Posterior vena cava (tissue), 2 donors: ENCODE measurements at regions not wholly inside any gene's neighbourhood (a gene's known extent, or its start where the extent isn't known, plus 50 kb on each side); places are given as distances from the start of the nearest gene placed in this dataset.

ENCODE experiments used
- DNase-seq: peaks from one replicate; pipeline ENCODE4 v3.0.0-alpha.2; 2020; ENCODE audit warnings: low spot score
- intact Hi-C, 2 donors: fragments of 100-400 bp; cut with DNase I; formaldehyde crosslinking; loops; one replicate each; pipeline versions ENCODE4 v1.14.1 to v1.14.2; 2022 to 2023
- donor health status: DM: yes; HTN: yes; CAD: no.
- donor health status: DM: yes; HTN: yes; CAD: no.

DNA sequence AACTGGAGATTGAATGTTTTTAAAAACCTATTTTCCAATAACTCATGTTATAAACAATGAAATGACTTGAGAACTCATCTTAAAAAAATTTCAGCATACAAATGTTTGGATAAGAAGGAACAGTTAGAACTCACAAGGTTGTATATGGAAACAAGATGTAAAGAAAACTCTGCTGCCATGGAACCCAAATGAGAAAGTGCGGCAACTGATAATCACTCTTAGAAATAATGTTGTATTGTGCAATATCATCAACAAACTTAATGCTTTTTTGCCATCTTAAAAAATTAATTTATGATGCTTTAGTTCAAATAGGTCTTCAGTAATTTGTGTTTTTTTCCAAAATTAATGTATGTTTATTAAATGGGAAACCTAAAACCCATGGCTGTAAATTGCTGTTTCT, 461.1 kb upstream of the NCAM2 start:
- intact Hi-C loops: no loop called here
- no peak for DNase-seq

GRCh38 chr21:20538039-20538658, 460.1 kb upstream of the NCAM2 start:
- DNase-seq: no peak
- intact Hi-C loops: no loop called here

DNA sequence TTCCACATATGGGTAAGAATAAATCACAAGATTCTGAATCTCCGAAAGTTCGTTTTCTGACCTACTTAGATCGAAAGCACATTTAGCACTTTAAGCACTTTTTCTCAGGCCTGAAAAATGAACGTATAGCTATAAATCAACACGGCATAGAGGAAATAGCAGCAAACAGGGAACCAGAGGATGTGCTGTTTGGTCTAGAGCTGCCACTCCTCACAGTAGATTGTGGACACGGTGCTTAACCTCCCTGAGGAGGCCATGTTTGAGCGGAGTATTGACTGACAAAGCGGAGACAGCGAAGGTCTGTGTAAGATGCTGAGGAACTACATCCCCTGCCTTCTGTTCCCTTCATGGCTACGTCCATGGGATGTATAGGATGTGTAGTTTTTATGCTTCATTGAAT, 452.8 kb upstream of the NCAM2 start:
- no peak for DNase-seq
- intact Hi-C loops: no loop called here

DNA sequence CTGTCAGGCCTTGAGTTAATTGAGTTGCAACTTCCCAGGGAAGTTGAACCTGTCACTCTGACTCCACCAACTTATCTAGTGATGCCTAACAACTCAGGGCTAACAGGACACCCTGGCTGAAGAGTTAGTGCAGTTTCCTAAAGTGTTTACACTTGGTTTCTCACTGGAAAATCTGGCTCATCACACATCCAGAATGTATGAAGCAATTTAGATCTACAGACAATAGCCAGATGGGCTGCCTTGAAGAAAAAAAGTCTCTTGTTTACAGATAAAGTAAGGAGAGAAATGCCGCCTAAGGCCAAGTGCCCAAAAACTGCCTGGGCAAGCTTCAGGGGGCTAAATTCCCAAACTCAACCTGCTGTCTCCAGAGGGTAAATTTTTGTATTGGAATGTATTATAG, 446.3 kb upstream of the NCAM2 start:
- DNase-seq: no peak
- intact Hi-C loops: no loop called here

GRCh38 chr21:20554785-20555184, 443.4 kb upstream of the NCAM2 start:
- intact Hi-C loops: no loop called here
- DNase-seq: no peak

GRCh38 chr21:20570824-20571232, 427.4 kb upstream of the NCAM2 start:
- intact Hi-C loops: no loop called here
- no peak for DNase-seq

DNA sequence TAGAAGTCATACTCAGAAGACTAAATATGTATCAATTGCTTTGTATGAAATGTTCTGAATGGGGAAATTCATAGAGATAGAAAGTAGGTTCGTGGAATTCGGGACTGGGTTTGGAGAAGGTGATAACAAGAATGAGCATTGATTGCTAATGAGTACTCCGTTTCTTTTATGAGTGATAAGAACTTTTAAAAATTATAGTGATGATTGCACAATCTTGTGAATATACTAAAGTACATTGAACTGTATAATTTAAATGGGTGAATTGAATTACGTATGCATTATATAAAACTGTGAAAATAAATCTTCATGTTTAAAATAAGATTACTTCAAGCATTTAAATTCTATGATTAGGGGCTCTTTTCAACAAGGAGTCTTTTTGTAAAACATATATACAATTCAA, 425.6 kb upstream of the NCAM2 start:
- intact Hi-C loops: no loop called here

GRCh38 chr21:20581361-20581760, 416.8 kb upstream of the NCAM2 start:
- intact Hi-C loops: no loop called here
- DNase-seq: no peak

More for the DNA sequence above, 425.6 kb upstream of the NCAM2 start:
- DNase-seq: no peak

DNA sequence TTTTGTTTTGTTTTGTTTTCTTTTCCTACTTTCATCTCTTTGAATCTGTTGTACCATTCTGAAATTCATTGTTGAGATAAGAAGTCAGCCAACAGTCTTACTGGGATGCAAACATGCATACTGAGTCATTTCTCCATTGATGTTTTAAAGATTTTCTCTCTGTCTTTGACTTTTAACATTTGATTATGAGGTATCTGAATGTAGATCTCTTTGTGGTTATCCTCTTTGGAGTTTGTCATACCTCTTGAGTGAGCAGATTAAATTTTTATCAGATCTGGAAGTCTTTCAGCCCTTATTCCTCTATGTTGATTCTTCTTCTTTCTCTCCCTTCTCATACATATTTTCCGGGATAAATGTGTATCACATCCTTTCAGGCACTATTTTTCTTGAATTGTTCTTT, 406.9 kb upstream of the NCAM2 start:
- DNase-seq: no peak
- intact Hi-C loops: no loop called here

- intact Hi-C loops: no loop called here
- no peak for DNase-seq
Observed at GRCh38 chr21:20592463-20592862, 405.7 kb upstream of the NCAM2 start.

DNA sequence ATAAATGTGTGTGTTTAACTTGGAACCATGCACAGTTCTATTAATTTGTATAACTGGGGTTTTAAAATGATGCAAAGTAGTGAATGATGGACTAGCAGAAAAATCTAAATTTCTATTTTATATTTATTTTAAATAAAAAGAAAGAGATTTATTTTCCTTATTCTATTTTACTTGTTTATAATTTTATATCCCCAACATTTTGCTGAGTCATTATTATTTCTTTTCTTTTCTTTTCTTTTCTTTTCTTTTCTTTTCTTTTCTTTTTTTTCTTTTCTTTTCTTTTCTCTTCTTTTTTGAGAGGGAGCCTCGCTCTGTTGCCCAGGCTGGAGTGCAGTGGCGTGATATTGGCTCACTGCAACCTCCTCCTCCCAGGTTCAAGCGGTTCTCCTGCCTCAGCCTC, 395.0 kb upstream of the NCAM2 start:
- DNase-seq: no peak
- intact Hi-C loops: no loop called here

- DNase-seq: no peak
- intact Hi-C loops: no loop called here
Observed at GRCh38 chr21:20611008-20611407, 387.2 kb upstream of the NCAM2 start.

- intact Hi-C loops: no loop called here
- no peak for DNase-seq
Observed at GRCh38 chr21:20613654-20614053, 384.6 kb upstream of the NCAM2 start.

DNA sequence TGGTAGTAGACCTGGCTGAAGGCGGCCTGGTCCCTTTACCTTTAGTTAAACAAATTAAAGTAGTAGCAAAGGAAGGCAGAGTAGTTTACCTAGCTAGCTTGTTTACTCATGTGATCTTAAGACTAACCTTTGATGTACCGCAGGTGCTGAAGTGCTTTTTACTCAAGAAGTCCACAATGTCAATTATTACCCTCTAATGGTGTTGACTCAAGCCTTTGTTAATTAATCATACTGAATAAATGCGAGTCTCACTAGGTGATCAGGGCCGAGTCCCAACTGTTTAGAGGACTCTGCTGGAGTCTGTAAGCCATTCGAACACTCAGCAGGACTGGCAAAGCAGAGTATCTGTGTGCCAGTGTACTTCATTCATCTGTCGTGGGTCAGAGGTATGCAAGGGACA, 381.1 kb upstream of the NCAM2 start:
- intact Hi-C loops: no loop called here
- no peak for DNase-seq

DNA sequence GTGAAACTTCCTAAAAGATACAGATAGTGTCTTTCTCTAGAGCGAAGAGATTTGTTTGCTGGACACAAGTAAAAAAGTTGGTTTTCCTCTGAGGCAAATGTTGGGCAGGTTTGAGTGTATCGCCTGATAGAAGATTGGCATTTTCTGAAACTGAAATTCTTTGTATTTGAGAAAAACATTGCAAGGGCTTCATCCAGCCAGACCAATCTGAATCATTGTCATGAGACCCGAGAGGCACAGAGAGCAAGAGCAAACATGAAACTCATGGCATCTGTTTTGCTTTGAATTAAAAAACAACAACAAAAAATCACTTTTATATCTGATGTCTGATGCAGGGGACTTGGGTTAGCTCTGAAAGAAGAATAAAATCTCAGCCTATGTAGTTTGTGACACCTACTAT, 379.3 kb upstream of the NCAM2 start:
- DNase-seq: no peak
- intact Hi-C loops: no loop called here

- intact Hi-C loops: no loop called here
- no peak for DNase-seq
Observed at GRCh38 chr21:20627594-20627993, 370.6 kb upstream of the NCAM2 start.

DNA sequence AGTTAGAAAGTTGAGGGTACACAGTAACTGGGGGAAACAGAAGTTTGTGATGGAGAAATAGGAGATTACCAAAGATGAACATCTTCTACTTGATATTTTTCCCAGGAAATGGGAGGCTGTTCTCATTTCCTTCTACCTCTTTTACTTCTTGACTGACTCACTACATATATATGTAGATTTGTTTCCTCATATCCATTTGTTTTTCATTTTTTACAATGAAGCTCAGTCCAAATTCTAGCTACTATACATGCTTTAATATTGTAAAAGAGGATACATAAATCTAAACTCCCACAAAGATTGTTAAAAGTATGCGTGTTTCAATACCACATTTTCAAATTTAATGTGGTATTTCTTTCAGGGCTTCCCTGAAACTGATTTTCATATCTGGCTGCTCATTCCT, 366.6 kb upstream of the NCAM2 start:
- intact Hi-C loops: loop anchor here in 1 of 2 donors (10.0 kb wide), 1 partner anchor 1717 kb away; no protein-coding TSS in a partner anchor
- DNase-seq: no peak

GRCh38 chr21:20639026-20639425, 359.2 kb upstream of the NCAM2 start:
- DNase-seq: no peak
- intact Hi-C loops: loop anchor here in 1 of 2 donors (10.0 kb wide), 1 partner anchor 1724 kb away; no protein-coding TSS in a partner anchor

- no peak for DNase-seq
- intact Hi-C loops: no loop called here
Observed at GRCh38 chr21:20641241-20641640, 357.0 kb upstream of the NCAM2 start.

DNA sequence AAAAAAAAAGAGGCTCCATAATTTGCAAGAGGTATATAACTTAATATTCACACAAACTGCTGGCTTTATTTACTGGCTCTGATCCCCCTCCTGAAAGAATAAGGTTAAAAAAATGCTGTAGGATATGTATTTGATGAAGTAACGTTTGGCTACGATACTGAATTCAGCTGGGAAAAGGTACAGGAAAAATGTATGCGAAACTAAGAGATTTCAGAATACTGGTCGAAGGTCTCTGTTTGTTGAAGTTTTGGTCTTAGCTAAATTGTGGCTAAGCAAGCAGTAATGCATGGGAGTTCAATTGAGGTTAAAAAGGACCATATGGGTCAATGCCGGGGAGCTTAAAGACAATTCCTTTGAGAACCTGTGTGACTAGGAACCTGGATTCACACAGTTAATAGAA, 355.5 kb upstream of the NCAM2 start:
- no peak for DNase-seq
- intact Hi-C loops: no loop called here

DNA sequence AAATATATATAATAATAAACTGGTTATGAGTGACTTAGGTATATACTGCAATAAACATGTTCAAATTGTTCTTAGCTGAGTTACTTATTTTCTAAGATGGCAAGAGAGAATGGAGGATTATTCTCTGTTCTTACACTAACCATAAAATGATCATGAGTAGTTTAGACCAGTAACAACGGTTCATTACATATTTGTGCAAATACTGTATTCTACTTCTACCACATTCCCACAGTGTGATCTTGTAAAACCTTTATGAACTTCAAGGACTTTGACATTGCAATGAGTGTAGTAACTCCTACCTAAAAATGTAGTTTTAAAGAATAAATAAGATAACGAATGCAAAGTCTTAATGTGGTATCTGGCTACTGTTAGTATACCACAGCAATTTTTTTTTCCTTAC, 353.7 kb upstream of the NCAM2 start:
- intact Hi-C loops: no loop called here
- DNase-seq: no peak

DNA sequence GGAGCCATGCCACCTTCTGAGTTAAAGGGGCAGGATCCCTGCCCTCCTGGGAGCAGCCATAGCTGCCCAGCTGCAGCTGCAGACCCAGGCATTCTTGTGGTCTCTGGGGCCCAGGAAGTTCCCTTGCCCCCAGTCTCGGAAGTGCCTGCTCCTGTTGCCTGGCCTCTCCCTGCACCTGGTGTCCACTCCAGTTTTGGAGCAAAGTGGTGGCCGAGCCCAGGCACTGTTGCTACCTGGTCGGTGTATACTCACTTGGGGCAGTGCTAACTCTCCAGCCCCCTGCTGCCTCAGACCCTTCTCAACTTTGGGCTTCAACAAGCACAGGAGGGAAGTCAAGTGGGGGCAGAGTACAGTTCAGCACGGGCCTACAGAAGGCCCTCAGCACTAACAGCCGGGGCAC, 352.9 kb upstream of the NCAM2 start:
- DNase-seq: no peak
- intact Hi-C loops: no loop called here
